ENCODE measurements at regions not wholly inside any gene's neighbourhood (a gene's known extent, or its start where the extent isn't known, plus 50 kb on each side); places are given as distances from the start of the nearest gene placed in this dataset.
"Not testable (repeated sequence)": the region's sequence is repeated elsewhere in the genome, so short reads cannot be mapped to it uniquely, and the experiment has no call there.

DNA sequence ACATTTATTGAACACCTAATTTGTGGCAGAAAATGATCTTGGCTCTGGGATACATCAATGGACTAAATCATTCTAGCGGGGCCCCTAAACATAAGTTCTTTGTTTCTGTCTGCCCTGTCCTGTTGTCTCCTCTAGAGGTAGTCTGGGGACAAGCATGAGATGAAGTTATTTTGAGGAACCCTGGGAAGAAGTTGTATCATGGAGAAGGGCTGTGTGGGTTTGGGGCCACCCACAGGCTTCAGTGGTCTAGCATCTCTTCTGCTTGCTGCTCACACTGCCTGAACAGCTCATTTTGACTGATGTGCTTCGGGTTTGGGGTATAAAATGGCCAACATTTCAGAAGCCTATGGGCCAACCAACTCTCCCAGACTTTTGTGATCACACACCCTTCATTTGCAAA is 50.3 kb upstream of the OSBPL11 start:
- H3K27ac Mint-ChIP-seq: no peak overlapping the region

DNA sequence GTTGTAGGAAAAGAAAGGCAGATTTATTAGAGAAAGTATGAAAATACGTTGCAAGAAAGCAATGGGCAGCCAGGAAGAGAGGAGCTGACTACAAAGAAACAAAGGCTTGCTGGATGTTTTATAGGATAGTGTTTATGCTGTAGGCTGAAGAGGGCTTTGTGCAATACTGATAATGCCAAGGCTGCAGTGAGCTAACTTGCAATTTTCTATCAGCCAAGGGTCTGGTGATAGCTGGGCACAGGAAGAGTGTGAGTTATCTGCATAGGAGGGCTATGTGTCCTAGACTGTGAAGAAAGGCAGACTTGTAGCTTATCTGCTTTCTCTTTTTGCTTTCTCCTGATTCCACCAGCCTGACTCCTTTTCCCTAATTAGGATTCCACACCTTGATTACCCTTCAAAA is 51.3 kb upstream of the OSBPL11 start:
- Mint-ChIP-seq H3K4me3 (no peak overlapping the region), H3K9me3 (no peaks in the 10 kb centered on the region), H3K27me3 (ENCODE audit: low read depth) (no peaks in the 10 kb centered on the region), H3K27ac (no peak overlapping the region), H3K4me1 (ENCODE audit: low read depth) (no peaks in the 10 kb centered on the region), H3K36me3 (ENCODE audit: low read depth) (no peaks in the 10 kb centered on the region)
- no peak for DNase-seq (ENCODE audit: low spot score)

More for the DNA sequence above, 50.3 kb upstream of the OSBPL11 start:
- Mint-ChIP-seq H3K4me1 (ENCODE audit: low read depth) (no peaks in the 10 kb centered on the region), H3K36me3 (ENCODE audit: low read depth) (no peaks in the 10 kb centered on the region), H3K9me3 (no peaks in the 10 kb centered on the region), H3K27me3 (ENCODE audit: low read depth) (no peaks in the 10 kb centered on the region), H3K4me3 (no peak overlapping the region)
- DNase-seq (ENCODE audit: low spot score): no peak

DNA sequence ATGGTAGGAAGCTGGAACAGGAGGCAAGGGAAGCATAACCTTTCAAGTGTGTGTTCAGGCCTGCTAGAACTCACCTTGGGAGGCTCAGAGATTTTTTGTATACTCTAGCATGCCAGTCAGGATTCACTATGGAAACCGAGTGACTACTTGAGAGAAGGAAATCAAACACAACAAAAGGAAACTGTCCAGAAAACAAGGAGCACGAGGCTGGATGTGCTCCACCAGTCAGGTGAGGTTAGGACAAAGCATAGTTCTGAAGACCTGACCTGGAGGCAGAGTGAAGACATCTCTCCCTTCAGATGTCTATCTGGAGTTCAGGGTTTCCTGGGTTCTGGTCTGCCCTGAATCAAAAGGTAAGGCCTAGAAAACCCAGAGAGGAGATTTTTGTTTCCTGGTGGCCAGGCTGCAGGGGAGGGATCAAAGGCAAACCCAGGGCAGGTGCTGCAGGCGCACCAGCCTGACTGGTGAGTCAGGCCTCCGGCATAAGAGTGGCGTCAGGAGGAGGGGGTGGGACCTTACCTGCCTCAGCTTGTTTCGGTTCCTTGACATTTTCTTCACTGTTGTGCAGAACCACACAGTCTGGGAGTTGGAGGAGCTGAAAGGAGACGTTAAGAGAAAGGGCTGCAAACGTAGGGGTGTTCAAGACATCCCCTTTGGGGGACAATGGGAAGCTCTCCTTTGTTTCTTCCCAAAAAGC is 52.2 kb upstream of the OSBPL11 start:
- Mint-ChIP-seq H3K36me3 (ENCODE audit: low read depth) (no peaks in the 10 kb centered on the region), H3K27ac (no peak overlapping the region), H3K4me3 (no peak overlapping the region), H3K9me3 (no peaks in the 10 kb centered on the region), H3K27me3 (ENCODE audit: low read depth) (no peaks in the 10 kb centered on the region), H3K4me1 (ENCODE audit: low read depth) (no peaks in the 10 kb centered on the region)
- no peak for DNase-seq (ENCODE audit: low spot score)

DNA sequence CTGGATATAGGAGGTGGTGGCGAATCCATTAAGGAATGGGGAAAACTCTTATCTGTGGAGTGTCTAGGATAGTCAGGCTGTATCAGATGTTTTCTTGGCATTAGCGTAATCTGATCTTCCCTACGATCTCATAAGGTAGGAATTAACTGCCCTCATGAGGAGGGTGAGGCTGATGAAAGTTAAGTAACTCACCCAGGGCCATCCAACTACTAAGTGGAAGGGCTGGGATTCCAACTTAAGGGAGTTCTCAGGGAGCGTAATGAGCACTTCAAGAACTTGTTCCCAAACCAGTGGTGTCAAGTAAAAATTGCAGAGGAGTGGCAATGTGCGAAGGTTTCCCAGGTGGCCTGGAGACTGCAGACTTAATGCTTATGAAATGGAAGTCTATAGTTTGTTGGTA is 55.9 kb upstream of the OSBPL11 start:
- Mint-ChIP-seq H3K9me3 (no peaks in the 10 kb centered on the region), H3K36me3 (ENCODE audit: low read depth) (no peaks in the 10 kb centered on the region), H3K4me1 (ENCODE audit: low read depth) (no peaks in the 10 kb centered on the region), H3K4me3 (no peak overlapping the region), H3K27me3 (ENCODE audit: low read depth) (no peaks in the 10 kb centered on the region), H3K27ac (no peak overlapping the region)
- DNase-seq (ENCODE audit: low spot score): no peak

DNA sequence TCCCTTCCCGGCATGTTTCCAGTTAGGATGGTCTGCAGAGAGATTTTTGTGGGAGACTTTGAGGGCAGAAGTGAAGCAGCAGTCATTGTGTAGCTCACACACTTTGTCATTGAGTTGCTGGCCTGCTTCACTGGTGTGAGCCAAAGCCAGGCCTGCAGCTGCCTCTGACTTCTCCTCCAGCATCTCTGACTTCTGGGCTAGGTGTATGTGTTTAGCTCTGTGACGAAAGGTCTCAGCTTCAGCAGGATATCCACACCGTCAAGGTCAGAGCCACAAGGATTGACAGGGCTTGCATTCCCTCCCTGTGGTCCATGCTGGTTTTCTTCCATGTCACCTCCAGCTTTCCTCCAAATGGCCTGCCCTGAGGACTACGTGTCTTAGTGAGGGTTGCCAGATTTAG is 57.1 kb upstream of the OSBPL11 start:
- H3K36me3 Mint-ChIP-seq (ENCODE audit: low read depth): no peaks in the 10 kb centered on the region
- no peaks in the 10 kb centered on the region for H3K27me3 Mint-ChIP-seq (ENCODE audit: low read depth)
- no peak overlapping the region for H3K27ac Mint-ChIP-seq
- DNase-seq (ENCODE audit: low spot score): no peak
- no peaks in the 10 kb centered on the region for H3K9me3 Mint-ChIP-seq
- no peaks in the 10 kb centered on the region for H3K4me1 Mint-ChIP-seq (ENCODE audit: low read depth)
- no peak overlapping the region for H3K4me3 Mint-ChIP-seq

DNA sequence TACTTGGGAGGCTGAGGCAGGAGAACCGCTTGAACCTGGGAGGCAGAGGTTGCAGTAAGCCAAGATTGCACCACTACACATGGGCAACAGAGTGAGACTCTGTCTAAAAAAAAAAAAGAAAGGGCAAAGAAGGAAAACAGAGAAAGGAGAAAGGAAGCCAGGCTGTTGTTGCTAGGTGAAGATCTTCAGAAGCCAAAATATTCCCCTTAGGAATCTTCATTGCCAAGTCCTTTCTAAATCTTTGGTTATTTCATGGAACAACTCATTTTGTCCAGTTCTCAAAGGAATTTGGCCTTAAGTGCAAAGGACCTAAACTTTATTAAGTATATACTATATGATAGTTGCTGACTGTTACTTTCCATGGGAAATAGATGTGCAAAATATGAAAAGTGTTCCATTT is 59.2 kb upstream of the OSBPL11 start:
- Mint-ChIP-seq H3K4me1 (ENCODE audit: low read depth) (no peaks in the 10 kb centered on the region), H3K9me3 (no peaks in the 10 kb centered on the region), H3K4me3 (no peak overlapping the region), H3K27ac (no peak overlapping the region), H3K36me3 (ENCODE audit: low read depth) (no peaks in the 10 kb centered on the region), H3K27me3 (ENCODE audit: low read depth) (no peaks in the 10 kb centered on the region)
- no peak for DNase-seq (ENCODE audit: low spot score)

DNA sequence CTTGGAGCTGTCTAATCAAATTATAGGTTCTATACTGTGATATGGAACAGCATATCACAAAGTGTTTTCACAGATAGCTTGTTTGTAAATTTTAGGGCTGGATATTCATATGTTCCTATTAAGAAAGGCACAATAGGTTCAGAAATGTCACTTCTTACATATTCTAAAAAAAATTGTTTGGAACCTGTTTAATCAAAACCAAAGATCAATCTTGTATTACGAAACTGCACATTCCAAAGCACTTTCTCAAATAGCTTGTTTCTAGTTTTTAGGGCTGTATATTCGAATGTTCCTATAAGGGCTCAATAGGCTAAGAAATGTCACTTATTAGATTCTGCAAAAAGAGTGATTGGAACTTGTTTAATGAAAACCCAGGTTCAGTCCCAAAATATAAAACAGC is 67.4 kb upstream of the OSBPL11 start:
- Mint-ChIP-seq H3K36me3 (ENCODE audit: low read depth) (no peaks in the 10 kb centered on the region), H3K27ac (no peak overlapping the region), H3K9me3 (no peaks in the 10 kb centered on the region), H3K4me1 (ENCODE audit: low read depth) (no peaks in the 10 kb centered on the region), H3K27me3 (ENCODE audit: low read depth) (no peaks in the 10 kb centered on the region), H3K4me3 (no peak overlapping the region)
- DNase-seq (ENCODE audit: low spot score): no peak

DNA sequence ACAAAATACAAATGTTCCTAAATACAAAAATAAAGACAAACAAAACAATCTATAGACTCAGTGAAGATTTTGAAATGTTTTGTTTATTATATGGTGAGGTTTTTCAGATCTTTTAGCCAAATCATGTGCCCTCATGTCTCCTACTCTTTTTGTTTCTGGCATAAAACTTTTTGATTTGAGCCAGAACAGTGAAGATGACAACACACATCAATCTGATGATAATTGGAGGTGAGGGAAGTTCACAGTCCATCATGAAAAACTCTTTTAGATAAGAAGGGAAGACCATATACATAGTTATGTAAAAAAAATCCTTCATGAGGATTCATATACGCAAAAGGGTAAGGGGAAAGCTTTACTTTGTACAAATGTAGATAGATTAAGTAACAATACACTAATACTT is 75.1 kb upstream of the OSBPL11 start:
- H3K27me3 Mint-ChIP-seq (ENCODE audit: low read depth): peaks cover 4% of the 10 kb centered on the region
- no peaks in the 10 kb centered on the region for H3K36me3 Mint-ChIP-seq (ENCODE audit: low read depth)
- no peaks in the 10 kb centered on the region for H3K9me3 Mint-ChIP-seq
- no peaks in the 10 kb centered on the region for H3K4me1 Mint-ChIP-seq (ENCODE audit: low read depth)
- H3K27ac Mint-ChIP-seq: no peak overlapping the region
- H3K4me3 Mint-ChIP-seq: no peak overlapping the region
- DNase-seq (ENCODE audit: low spot score): no peak

DNA sequence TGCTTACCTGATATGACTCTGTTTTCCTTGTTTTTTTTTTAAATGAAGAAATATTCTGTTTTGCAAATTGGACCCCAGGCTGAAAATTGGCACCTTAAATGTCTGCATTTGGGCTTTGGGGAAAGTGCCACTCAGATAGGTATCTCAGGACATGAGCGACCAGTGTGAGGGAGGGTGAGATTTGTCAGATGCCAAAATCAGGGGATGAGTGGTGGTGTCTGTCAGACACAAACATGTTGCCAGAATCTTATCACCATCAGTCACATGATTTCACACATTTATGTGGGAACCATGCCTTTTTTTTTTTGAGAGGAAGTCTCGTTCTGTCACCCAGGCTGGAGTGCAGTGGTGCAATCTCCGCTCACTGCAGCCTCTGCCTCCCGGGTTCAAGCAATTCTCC is 75.6 kb upstream of the OSBPL11 start:
- H3K9me3 Mint-ChIP-seq: no peaks in the 10 kb centered on the region
- H3K27me3 Mint-ChIP-seq (ENCODE audit: low read depth): peaks cover 4% of the 10 kb centered on the region
- H3K36me3 Mint-ChIP-seq (ENCODE audit: low read depth): no peaks in the 10 kb centered on the region
- H3K27ac Mint-ChIP-seq: no peak overlapping the region
- H3K4me3 Mint-ChIP-seq: no peak overlapping the region
- no peak for DNase-seq (ENCODE audit: low spot score)
- H3K4me1 Mint-ChIP-seq (ENCODE audit: low read depth): no peaks in the 10 kb centered on the region

DNA sequence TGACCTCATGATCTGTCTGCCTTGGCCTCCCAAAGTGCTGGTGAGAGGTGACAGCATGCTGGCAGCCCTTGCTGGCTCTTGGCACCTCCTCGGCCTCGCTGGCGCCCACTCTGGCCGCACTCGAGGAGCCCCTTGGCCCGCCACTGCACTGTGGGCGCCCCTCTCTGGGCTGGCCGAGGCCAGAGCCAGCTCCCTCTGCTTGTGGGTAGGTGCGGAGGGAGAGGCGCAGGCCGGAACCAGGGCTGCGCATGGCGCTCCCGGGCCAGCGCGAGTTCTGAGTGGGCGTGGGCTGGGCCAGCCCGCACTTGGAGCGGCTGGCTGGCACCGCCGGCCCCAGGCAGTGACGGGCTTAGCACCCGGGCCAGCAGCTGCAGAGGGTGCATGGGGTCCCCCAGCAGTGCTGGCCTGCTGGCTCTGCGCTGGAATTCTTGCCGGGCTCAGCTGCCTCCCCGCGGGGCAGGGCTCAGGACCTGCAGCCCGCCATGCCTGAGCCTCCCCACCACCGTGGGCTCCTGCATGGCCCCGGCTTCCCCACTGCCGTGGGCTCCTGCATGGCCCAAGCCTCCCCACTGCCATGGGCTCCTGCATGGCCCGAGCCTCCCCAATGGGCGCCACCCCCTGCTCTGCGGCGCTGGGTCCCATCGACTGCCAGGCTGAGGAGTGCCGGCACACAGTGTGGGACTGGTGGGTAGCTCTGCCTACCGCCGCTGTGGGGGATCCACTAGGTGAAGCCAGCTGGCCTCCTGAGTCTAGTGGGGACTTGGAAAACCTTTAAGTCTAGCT is 76.4 kb upstream of the OSBPL11 start:
- no peaks in the 10 kb centered on the region for H3K9me3 Mint-ChIP-seq
- H3K36me3 Mint-ChIP-seq (ENCODE audit: low read depth): no peaks in the 10 kb centered on the region
- DNase-seq (ENCODE audit: low spot score): no peak
- H3K4me1 Mint-ChIP-seq (ENCODE audit: low read depth): no peaks in the 10 kb centered on the region
- H3K27ac Mint-ChIP-seq: no peak overlapping the region
- peaks cover 4% of the 10 kb centered on the region for H3K27me3 Mint-ChIP-seq (ENCODE audit: low read depth)
- H3K4me3 Mint-ChIP-seq: no peak overlapping the region

DNA sequence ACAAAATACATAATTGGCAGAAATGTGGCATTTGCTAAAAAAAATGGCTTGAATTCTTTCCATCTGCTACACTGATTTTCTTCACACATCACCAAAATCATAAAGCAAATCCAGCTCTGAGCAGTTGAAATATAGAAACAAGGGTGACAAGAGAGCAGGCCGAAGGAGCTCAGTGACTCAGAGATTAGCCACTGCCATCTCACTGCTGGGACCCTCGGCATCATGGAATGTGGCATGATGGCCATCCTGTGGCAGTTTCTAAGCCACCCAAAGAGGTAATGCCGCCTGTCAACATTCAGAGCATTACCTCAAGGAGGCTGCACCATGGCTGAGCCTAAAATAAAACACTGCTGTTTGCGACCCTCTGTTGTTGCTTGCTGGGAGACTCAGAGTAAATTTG is 80.5 kb upstream of the OSBPL11 start:
- DNase-seq (ENCODE audit: low spot score): no peak
- Mint-ChIP-seq H3K36me3 (ENCODE audit: low read depth) (no peaks in the 10 kb centered on the region), H3K4me3 (no peak overlapping the region), H3K4me1 (ENCODE audit: low read depth) (no peaks in the 10 kb centered on the region), H3K9me3 (no peaks in the 10 kb centered on the region), H3K27ac (no peak overlapping the region), H3K27me3 (ENCODE audit: low read depth) (no peaks in the 10 kb centered on the region)

DNA sequence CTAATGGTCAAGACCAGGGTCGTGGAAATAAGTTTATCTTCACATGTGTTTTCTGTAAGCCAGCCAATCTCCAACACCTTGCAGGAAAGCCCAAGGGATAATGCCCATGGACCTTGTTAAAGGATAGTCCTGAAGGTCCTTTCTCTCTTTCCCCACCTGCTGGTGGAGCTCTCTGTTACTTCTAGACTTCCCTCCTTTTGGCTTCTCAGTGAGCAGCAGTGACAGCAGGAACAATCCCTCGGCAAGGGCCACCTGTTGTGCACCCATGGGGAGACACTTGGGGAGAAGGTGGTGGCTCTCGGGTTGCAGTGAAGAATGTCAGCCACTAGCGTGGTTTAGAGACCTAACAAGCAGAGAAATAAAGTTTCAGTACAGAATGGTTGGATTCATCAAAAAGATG is 84.0 kb upstream of the OSBPL11 start:
- Mint-ChIP-seq H3K4me3 (no peak overlapping the region), H3K27ac (no peak overlapping the region), H3K27me3 (ENCODE audit: low read depth) (no peaks in the 10 kb centered on the region), H3K4me1 (ENCODE audit: low read depth) (no peaks in the 10 kb centered on the region), H3K36me3 (ENCODE audit: low read depth) (no peaks in the 10 kb centered on the region), H3K9me3 (no peaks in the 10 kb centered on the region)
- DNase-seq (ENCODE audit: low spot score): no peak

DNA sequence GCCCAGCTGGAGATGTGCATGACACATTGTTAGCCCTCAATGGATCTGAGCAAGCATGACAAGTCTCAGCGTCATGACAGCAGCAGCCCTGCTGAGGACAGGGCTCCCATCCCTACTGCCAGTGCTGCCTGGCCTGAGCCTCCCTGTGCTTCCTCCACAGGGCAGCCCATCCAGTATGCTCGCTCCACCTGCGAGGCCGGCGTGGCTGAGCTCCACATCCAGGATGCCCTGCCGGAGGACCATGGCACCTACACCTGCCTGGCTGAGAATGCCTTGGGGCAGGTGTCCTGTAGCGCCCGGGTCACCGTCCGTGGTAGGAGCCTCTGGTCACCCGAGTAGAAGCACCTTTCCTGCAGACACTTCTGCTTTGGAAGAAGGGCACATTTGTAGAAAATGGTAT is 85.8 kb upstream of the OSBPL11 start:
- H3K36me3 Mint-ChIP-seq (ENCODE audit: low read depth): no peaks in the 10 kb centered on the region

DNA sequence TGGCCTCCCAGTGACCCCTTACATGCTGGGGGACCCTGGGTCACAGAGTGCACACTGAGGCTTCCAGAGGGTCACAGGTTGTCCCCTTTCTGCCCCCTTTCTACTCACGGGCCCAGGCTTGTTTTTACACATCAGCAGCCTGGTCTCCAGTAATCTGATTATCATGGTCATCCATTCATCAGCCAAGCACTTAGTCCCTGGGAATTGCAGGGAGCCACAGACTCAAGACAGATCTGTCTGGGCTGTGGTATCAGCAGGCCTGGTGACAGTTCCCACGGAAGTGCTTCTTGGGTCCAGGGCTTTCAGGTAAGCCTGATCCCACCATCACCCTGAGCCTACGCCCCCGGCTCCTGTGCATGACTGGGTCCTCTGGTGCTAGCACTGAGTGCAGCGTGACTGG is 86.6 kb upstream of the OSBPL11 start:
- not testable (repeated sequence) for H3K4me3 Mint-ChIP-seq; DNase-seq (ENCODE audit: low spot score); H3K27me3 Mint-ChIP-seq (ENCODE audit: low read depth); H3K27ac Mint-ChIP-seq; H3K4me1 Mint-ChIP-seq (ENCODE audit: low read depth); H3K36me3 Mint-ChIP-seq (ENCODE audit: low read depth); H3K9me3 Mint-ChIP-seq

More for the DNA sequence above, 85.8 kb upstream of the OSBPL11 start:
- Mint-ChIP-seq H3K4me1 (ENCODE audit: low read depth) (no peaks in the 10 kb centered on the region), H3K27ac (no peak overlapping the region), H3K4me3 (no peak overlapping the region), H3K9me3 (no peaks in the 10 kb centered on the region), H3K27me3 (ENCODE audit: low read depth) (peaks cover 3% of the 10 kb centered on the region)
- DNase-seq (ENCODE audit: low spot score): no peak

DNA sequence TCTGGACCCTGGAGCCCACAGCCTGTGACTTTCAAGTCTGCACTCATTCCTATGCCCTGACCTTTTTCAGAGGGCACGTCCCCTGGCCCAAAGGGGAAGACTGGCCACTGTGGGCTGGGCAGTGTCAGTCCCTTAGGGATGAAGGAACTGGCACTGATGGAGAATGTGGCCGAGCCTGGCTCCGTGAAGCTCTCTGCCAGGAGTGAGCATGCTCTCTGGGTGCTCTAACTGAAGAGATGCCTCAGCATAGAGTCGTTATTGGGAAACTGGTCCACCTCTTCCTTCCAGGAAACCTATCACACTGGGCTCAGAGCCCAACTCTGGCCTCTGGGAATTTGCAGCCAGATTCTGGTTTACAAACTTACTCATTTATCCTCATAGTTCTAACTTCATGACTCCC is 87.3 kb upstream of the OSBPL11 start:
- not testable (repeated sequence) for H3K27me3 Mint-ChIP-seq (ENCODE audit: low read depth); H3K4me1 Mint-ChIP-seq (ENCODE audit: low read depth); H3K27ac Mint-ChIP-seq; H3K9me3 Mint-ChIP-seq; H3K36me3 Mint-ChIP-seq (ENCODE audit: low read depth); H3K4me3 Mint-ChIP-seq; DNase-seq (ENCODE audit: low spot score)

All from T-helper 2 cell treated with Interferon-gamma antibody and Interleukin-4, amounts not matched to agents 5 μg/mL and 100 μg/mL, for 36 hours (primary cell).